Breast epithelium (tissue), 4 donors: ENCODE measurements at regions not wholly inside any gene's neighbourhood (a gene's known extent, or its start where the extent isn't known, plus 50 kb on each side); places are given as distances from the start of the nearest gene placed in this dataset.

Experiments used
- DNase-seq, 2 donors: peaks; one replicate each; pipeline ENCODE4 v3.0.0-alpha.2; 2019; ENCODE audit warnings: low spot score in 2 of 2
- H3K27ac ChIP-seq, 2 donors: fragments of 200-600 bp; sonication (generic) in 1 of 2; one replicate each; pipeline ENCODE4 v1.5.1; 2016 to 2019; ENCODE audit warnings: mild to moderate bottlenecking in 1 of 2
- H3K27me3 ChIP-seq, 2 donors: fragments of 200-600 bp; sonication (generic) in 1 of 2; one replicate each; pipeline versions ENCODE4 v1.5.1 to v1.6.0; 2017 to 2019; ENCODE audit warnings: control low read depth in 1 of 2, mild to moderate bottlenecking in 1 of 2
- H3K36me3 ChIP-seq: fragments of 200-600 bp; one replicate; pipeline ENCODE4 v1.5.1; 2019
- H3K4me1 ChIP-seq, 2 donors: fragments of 200-600 bp; sonication (generic); one replicate each; pipeline ENCODE4 v1.5.1; 2016 to 2019; ENCODE audit warnings: control low read depth in 1 of 2
- H3K4me3 ChIP-seq, 3 donors: fragments of 200-600 bp; sonication (generic); 1 replicate in 2 of 3; 2 replicates in 1 of 3; pipeline ENCODE4 v1.5.1; 2016 to 2019; ENCODE audit warnings: mild to moderate bottlenecking in 3 of 3, moderate library complexity in 2 of 3
- H3K9me3 ChIP-seq, 2 donors: fragments of 200-600 bp; sonication (generic) in 1 of 2; one replicate each; pipeline ENCODE4 v1.5.1; 2016 to 2019; ENCODE audit warnings: control low read depth in 1 of 2
- CTCF ChIP-seq, 3 donors: fragments of 450-650 bp; IDR thresholded peaks; one replicate each; pipeline ENCODE4 v1.5.1; 2016 to 2017; ENCODE audit warnings: antibody characterized with exemption in 3 of 3, mild to moderate bottlenecking in 3 of 3, moderate library complexity in 3 of 3
- POLR2A ChIP-seq: fragments of 450-650 bp; IDR thresholded peaks from one replicate; pipeline ENCODE4 v1.6.1; 2016; ENCODE audit warnings: antibody characterized with exemption, mild to moderate bottlenecking, moderate library complexity
- POLR2AphosphoS5 ChIP-seq, 3 donors: sonication (generic); formaldehyde crosslinking; IDR thresholded peaks; one replicate each; pipeline ENCODE4 v1.6.1; 2017; ENCODE audit warnings: antibody characterized with exemption in 3 of 3
- intact Hi-C: fragments of 100-400 bp; cut with DNase I; formaldehyde crosslinking; loops from one replicate; pipeline ENCODE4 v1.15.1; 2023; ENCODE audit warnings: low total_unique reads

GRCh38 chrX:99914635-99915034 lies 495.4 kb downstream of the PCDH19 start:
- no peak overlapping the region for H3K27ac ChIP-seq
- H3K27me3 ChIP-seq = peaks cover 0 to 42% of the 10 kb centered on the region in 2 donors
- DNase-seq = no peak
- no peak for TF ChIP-seq POLR2AphosphoS5 (IDR thresholded peaks at IDR 0.05)
- H3K4me1 ChIP-seq = no peaks in the 10 kb centered on the region
- H3K9me3 ChIP-seq = no peaks in the 10 kb centered on the region
- no peak overlapping the region for H3K4me3 ChIP-seq
- intact Hi-C loops = no loop called here
- H3K36me3 ChIP-seq = no peaks in the 10 kb centered on the region

GRCh38 chrX:99913611-99914010 lies 496.5 kb downstream of the PCDH19 start:
- no peak for DNase-seq

GRCh38 chrX:99909946-99910345 lies 500.1 kb downstream of the PCDH19 start:
- DNase-seq = no peak
- Histone ChIP-seq H3K9me3 (no peaks in the 10 kb centered on the region), H3K4me1 (no peaks in the 10 kb centered on the region), H3K4me3 (no peak overlapping the region), H3K36me3 (no peaks in the 10 kb centered on the region), H3K27me3 (peaks cover 0 to 30% of the 10 kb centered on the region in 2 donors), H3K27ac (no peak overlapping the region)
- no peak for TF ChIP-seq CTCF (IDR thresholded peaks at IDR 0.05)
- no peak for TF ChIP-seq POLR2AphosphoS5 (IDR thresholded peaks at IDR 0.05)
- no peak for TF ChIP-seq POLR2A
- intact Hi-C loops = no loop called here

More at GRCh38 chrX:99913611-99914010, 496.5 kb downstream of the PCDH19 start:
- H3K36me3 ChIP-seq = no peaks in the 10 kb centered on the region
- no peaks in the 10 kb centered on the region for H3K4me1 ChIP-seq
- intact Hi-C loops = no loop called here
- TF ChIP-seq POLR2A (no peak), POLR2AphosphoS5 (IDR thresholded peaks at IDR 0.05) (no peak), CTCF (IDR thresholded peaks at IDR 0.05) (no peak)
- H3K4me3 ChIP-seq = no peak overlapping the region
- H3K27me3 ChIP-seq = peaks cover 0 to 42% of the 10 kb centered on the region in 2 donors
- H3K9me3 ChIP-seq = no peaks in the 10 kb centered on the region
- H3K27ac ChIP-seq = no peak overlapping the region

- Histone ChIP-seq H3K27ac (no peak overlapping the region), H3K4me3 (no peak overlapping the region), H3K36me3 (no peaks in the 10 kb centered on the region), H3K27me3 (peaks cover 0 to 24% of the 10 kb centered on the region in 2 donors), H3K4me1 (no peaks in the 10 kb centered on the region), H3K9me3 (no peaks in the 10 kb centered on the region)
- intact Hi-C loops = no loop called here
- DNase-seq = no peak
- TF ChIP-seq POLR2A (no peak), POLR2AphosphoS5 (IDR thresholded peaks at IDR 0.05) (no peak), CTCF (IDR thresholded peaks at IDR 0.05) (no peak)
Measured at GRCh38 chrX:99901091-99901490, 509.0 kb downstream of the PCDH19 start.

GRCh38 chrX:99887918-99888317 lies 522.2 kb downstream of the PCDH19 start:
- no peak for DNase-seq
- intact Hi-C loops = no loop called here
- no peak overlapping the region for H3K27ac ChIP-seq
- H3K27me3 ChIP-seq = peaks cover 0 to 19% of the 10 kb centered on the region in 2 donors
- TF ChIP-seq POLR2A = no peak
- no peak for TF ChIP-seq CTCF (IDR thresholded peaks at IDR 0.05)
- no peak for TF ChIP-seq POLR2AphosphoS5 (IDR thresholded peaks at IDR 0.05)
- H3K4me1 ChIP-seq = no peaks in the 10 kb centered on the region
- H3K36me3 ChIP-seq = no peaks in the 10 kb centered on the region
- no peaks in the 10 kb centered on the region for H3K9me3 ChIP-seq
- no peak overlapping the region for H3K4me3 ChIP-seq

- intact Hi-C loops = no loop called here
- no peaks in the 10 kb centered on the region for H3K9me3 ChIP-seq
Measured at GRCh38 chrX:99857455-99857854, 552.6 kb downstream of the PCDH19 start.

More at GRCh38 chrX:99857455-99857854, 552.6 kb downstream of the PCDH19 start:
- Histone ChIP-seq H3K4me3 (no peak overlapping the region), H3K27me3 (peaks cover 0 to 20% of the 10 kb centered on the region in 2 donors), H3K27ac (no peak overlapping the region), H3K4me1 (no peaks in the 10 kb centered on the region), H3K36me3 (no peaks in the 10 kb centered on the region)
- DNase-seq = no peak
- no peak for TF ChIP-seq POLR2AphosphoS5 (IDR thresholded peaks at IDR 0.05)
- no peak for TF ChIP-seq CTCF (IDR thresholded peaks at IDR 0.05)
- no peak for TF ChIP-seq POLR2A
